ENCODE measurements at regions not wholly inside any gene's neighbourhood (a gene's known extent, or its start where the extent isn't known, plus 50 kb on each side); places are given as distances from the start of the nearest gene placed in this dataset.

DNA sequence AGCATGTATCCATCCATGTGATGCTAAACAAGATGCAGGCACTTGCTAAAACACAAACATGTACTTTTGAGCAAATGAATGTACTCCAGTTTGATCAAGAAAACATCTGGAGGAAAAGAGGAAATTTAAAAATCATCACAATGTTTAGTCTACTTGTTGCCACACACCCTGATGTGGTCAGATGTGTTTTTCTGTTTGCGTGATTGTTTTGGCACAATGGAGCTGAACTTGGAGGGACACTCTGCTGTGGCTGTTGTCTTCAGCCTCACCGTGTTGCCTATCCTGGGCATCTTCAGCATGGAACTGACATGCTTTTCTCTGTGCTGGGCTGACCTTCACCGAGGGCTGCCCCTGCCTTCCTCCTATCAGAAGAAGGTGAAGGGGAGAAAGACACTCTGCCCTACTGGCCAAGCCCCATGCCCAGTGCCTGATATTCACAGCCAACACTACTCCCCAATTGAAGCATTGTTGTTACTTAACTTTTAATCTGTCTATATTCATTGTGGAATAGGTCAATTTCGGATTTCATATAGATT is 268.3 kb upstream of the IGFBP3 start:
- no peak for DNase-seq (ENCODE audit: extremely low spot score, unreplicated experiment)
- Mint-ChIP-seq H3K4me1 (ENCODE audit: unreplicated experiment) (no peaks in the 10 kb centered on the region), H3K27ac (no peak overlapping the region), H3K4me3 (no peak overlapping the region), H3K36me3 (no peaks in the 10 kb centered on the region), H3K9me3 (no peaks in the 10 kb centered on the region), H3K27me3 (no peaks in the 10 kb centered on the region)
- TF ChIP-seq, protein P1, sequence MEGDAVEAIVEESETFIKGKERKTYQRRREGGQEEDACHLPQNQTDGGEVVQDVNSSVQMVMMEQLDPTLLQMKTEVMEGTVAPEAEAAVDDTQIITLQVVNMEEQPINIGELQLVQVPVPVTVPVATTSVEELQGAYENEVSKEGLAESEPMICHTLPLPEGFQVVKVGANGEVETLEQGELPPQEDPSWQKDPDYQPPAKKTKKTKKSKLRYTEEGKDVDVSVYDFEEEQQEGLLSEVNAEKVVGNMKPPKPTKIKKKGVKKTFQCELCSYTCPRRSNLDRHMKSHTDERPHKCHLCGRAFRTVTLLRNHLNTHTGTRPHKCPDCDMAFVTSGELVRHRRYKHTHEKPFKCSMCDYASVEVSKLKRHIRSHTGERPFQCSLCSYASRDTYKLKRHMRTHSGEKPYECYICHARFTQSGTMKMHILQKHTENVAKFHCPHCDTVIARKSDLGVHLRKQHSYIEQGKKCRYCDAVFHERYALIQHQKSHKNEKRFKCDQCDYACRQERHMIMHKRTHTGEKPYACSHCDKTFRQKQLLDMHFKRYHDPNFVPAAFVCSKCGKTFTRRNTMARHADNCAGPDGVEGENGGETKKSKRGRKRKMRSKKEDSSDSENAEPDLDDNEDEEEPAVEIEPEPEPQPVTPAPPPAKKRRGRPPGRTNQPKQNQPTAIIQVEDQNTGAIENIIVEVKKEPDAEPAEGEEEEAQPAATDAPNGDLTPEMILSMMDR (conservative IDR thresholded peaks at IDR 0.05): no peak

DNA sequence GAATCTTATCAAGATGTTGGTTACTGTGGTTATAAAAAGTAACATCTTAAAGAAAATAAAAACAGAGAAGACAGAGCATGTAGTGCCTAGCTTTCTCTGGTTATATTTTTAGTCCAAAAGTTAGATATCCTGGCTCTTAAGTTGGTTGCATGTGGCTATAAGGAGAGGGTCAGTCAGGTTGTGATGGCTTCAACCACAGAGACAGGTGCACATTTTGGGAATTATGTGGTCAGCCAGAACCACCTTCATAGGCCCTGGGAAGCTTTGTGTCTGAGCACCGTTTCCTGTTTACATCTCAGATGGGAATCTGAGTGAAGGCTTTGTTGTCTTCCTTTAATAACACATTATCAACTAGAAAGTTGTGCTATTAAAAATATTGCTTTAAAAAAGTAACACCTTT is 265.1 kb upstream of the IGFBP3 start:
- no peak overlapping the region for H3K27ac Mint-ChIP-seq
- TF ChIP-seq, protein P1 (conservative IDR thresholded peaks at IDR 0.05): no peak
- H3K9me3 Mint-ChIP-seq: no peaks in the 10 kb centered on the region
- no peaks in the 10 kb centered on the region for H3K27me3 Mint-ChIP-seq
- H3K4me1 Mint-ChIP-seq (ENCODE audit: unreplicated experiment): no peaks in the 10 kb centered on the region
- H3K4me3 Mint-ChIP-seq: no peak overlapping the region
- H3K36me3 Mint-ChIP-seq: no peaks in the 10 kb centered on the region
- DNase-seq (ENCODE audit: extremely low spot score, unreplicated experiment): no peak

DNA sequence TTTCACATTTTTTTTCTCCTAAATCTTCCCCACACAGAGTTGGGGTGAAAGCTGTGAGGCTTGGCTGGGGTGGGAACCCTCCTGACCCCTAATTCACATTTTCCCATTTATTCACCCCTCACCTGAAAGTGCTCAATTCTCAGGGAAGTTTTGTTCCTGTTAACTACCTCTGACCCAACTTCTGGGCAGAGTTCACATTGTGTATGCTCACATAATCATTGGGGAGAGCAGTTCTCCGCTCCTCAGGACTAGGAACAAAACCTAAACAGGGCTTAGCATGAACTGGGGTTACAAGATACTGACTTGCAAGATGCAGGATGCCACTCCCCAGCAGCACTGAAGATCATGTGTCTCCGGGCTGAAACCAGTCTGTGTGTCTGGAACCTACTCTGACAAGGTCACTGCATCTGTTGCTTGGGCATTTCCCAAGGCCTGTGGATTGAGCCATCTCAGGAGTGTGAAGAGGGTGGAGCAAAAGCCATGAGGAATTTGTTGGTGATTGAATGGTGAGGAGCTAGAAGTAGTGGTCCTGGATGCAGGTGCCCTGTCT is 258.1 kb upstream of the IGFBP3 start:
- no peak overlapping the region for H3K27ac Mint-ChIP-seq
- no peak overlapping the region for H3K4me3 Mint-ChIP-seq
- no peaks in the 10 kb centered on the region for H3K4me1 Mint-ChIP-seq (ENCODE audit: unreplicated experiment)
- H3K9me3 Mint-ChIP-seq: peaks cover 5% of the 10 kb centered on the region
- H3K27me3 Mint-ChIP-seq: no peaks in the 10 kb centered on the region
- no peak for DNase-seq (ENCODE audit: extremely low spot score, unreplicated experiment)
- TF ChIP-seq, protein P1 (conservative IDR thresholded peaks at IDR 0.05): no peak
- H3K36me3 Mint-ChIP-seq: no peaks in the 10 kb centered on the region

DNA sequence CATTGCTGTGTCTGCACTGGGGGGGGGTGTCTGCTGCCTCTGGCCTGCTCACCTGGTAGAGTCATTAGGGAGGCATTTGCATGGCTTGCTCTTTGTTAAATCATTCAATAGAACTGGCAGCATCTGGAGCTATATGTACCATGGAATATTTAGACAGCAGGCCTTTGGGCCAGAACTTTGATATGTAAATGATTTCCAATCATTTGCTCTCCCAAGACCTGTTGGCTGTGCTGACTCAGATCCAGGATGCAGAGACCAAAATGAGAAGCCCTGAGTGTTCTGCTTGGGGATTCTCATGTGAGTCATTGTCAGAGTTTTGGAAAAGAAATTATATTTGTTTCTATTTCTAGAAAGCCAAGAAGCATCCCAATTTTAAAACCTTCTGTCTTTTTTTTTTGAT is 257.6 kb upstream of the IGFBP3 start:
- no peak overlapping the region for H3K27ac Mint-ChIP-seq
- H3K36me3 Mint-ChIP-seq: no peaks in the 10 kb centered on the region
- no peaks in the 10 kb centered on the region for H3K4me1 Mint-ChIP-seq (ENCODE audit: unreplicated experiment)
- TF ChIP-seq, protein P1 (conservative IDR thresholded peaks at IDR 0.05): no peak
- peaks cover 5% of the 10 kb centered on the region for H3K9me3 Mint-ChIP-seq
- no peaks in the 10 kb centered on the region for H3K27me3 Mint-ChIP-seq
- no peak overlapping the region for H3K4me3 Mint-ChIP-seq
- no peak for DNase-seq (ENCODE audit: extremely low spot score, unreplicated experiment)

DNA sequence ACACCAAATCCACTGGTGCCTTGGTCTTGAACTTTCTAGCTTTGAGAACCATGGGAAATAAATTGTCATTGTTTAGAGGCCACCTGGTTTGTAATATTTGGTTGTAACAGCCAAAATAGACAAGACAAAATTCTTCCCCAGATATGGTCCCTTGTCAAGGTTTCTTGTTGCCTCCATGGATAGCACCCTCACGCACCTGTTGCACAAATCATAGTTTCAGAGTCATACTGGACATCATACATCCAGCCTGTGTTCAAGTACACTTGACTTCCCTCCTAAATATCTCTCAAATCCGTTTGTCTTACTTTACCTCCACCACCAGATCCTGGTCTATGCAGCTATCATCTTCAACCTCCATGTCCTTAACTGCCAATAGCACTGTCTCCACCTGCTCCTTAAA is 256.7 kb upstream of the IGFBP3 start:
- TF ChIP-seq, protein P1 (conservative IDR thresholded peaks at IDR 0.05): no peak
- Mint-ChIP-seq H3K4me1 (ENCODE audit: unreplicated experiment) (no peaks in the 10 kb centered on the region), H3K27ac (no peak overlapping the region), H3K4me3 (no peak overlapping the region), H3K27me3 (no peaks in the 10 kb centered on the region), H3K36me3 (no peaks in the 10 kb centered on the region), H3K9me3 (peaks cover 5% of the 10 kb centered on the region)
- no peak for DNase-seq (ENCODE audit: extremely low spot score, unreplicated experiment)

DNA sequence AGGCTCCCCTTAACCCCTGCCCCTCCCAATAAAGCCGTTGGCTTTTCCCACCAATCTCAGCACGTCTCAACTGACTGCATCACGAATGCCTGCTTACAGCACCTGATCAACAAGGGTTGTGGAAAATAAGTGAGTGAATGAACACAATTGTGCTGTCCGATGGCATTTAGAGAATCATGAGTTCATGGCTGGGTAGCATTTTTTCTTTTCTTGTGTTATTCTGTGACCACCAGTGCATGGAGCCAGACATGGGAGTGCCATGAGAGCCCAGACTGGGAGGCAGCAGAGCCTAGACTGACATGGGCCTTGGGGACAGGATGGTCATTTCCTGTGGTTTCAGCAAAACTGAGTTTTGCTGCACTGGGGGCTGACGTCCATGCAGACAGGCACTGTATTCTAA is 254.1 kb upstream of the IGFBP3 start:
- DNase-seq (ENCODE audit: extremely low spot score, unreplicated experiment): no peak
- TF ChIP-seq, protein P1 (conservative IDR thresholded peaks at IDR 0.05): no peak
- Mint-ChIP-seq H3K27me3 (no peaks in the 10 kb centered on the region), H3K9me3 (no peaks in the 10 kb centered on the region), H3K4me3 (no peak overlapping the region), H3K36me3 (no peaks in the 10 kb centered on the region), H3K27ac (no peak overlapping the region), H3K4me1 (ENCODE audit: unreplicated experiment) (no peaks in the 10 kb centered on the region)
